HG02623 (cell line): ENCODE measurements at regions not wholly inside any gene's neighbourhood (a gene's known extent, or its start where the extent isn't known, plus 50 kb on each side); places are given as distances from the start of the nearest gene placed in this dataset.
"Not testable (repeated sequence)": the region's sequence is repeated elsewhere in the genome, so short reads cannot be mapped to it uniquely, and the experiment has no call there.

Experiments
- ATAC-seq: cut with Tn5 transposase; IDR thresholded peaks from one replicate; pipeline ENCODE4 v1.9.1; 2021; ENCODE audit warnings: moderate library complexity; ENCODE audit not compliant: unreplicated experiment

DNA sequence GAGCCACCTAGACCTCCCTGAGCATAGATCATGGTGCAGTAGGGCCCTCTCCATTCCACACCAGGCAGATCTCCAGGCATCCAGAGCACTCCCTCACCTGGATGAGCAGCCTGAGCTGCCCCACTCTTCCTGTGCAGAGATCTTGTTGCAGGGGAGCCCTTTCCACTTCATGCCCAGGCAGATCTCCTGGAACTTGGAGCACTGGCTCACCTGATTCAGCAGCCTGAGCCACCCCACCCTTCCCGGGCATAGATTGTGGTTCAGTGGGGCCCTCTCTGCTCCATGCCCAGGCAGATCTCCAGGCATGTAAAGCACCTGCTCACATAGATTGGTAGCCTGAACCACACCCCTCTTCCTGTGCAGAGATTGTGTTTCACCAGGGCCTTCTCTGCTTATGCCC lies 78.0 kb downstream of the SEC16B start:
- no peak for ATAC-seq

DNA sequence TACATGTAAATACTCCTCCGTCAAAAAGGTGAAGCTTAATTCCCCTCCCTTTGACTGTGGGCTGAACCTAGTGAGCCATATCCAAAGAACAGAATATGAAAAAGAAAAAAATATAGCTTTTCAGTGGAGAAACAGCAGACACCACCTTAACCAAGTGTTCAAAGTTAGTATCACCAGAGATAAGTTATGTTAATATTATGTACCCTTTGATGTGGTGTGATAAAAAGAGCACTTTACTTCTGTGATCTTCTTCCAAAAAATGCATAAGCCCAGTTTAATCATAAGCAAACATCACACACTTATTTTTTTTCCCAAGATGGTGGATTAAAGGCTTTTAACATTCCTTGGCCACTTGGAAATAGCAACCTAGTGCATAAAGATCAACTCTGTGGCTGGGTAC lies 79.4 kb downstream of the SEC16B start:
- no peak for ATAC-seq

DNA sequence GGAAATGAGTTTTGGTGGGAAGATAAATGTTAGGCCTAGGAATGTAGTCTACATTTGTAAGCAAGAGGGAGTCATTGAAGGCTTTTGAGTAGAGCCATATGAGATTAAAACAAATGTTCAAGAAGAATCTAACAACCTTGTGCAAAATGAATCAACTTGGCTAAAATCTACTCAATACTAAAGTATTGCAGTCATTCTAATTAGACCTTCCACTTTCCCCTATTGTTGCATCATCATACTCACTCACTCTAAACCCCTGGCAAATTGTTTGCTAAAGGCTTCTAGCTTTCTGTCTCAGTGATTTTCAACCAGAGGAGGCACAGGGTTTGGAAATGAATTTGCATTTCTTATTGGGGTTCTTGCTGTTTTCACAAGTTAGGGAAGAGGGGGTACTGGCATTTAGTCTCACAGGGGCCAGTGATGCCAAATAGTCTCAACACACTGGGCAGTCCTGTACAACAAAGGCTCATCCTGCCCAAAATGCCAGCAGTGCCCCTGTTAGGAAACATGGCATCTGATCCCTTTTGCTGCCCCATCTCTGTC lies 85.3 kb downstream of the SEC16B start:
- ATAC-seq: no peak

DNA sequence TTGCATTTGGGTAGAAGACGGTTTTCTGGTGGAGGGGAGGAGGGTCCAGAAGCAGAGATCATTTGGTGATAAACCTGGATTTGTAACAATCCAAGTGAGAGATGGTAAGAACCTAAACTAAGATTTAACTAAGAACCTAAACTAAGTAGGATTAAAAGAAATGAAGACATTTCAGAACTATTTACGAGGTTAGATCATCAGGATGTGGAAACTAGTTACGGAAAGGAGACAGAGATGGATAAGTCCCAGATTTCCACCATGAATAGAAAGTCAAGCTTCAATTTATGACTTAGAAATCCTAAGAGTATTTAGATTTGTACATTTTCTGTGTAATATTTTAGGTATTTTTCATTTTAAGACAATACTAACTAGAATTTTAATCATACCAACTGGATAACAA lies 86.3 kb downstream of the SEC16B start:
- ATAC-seq: no peak

DNA sequence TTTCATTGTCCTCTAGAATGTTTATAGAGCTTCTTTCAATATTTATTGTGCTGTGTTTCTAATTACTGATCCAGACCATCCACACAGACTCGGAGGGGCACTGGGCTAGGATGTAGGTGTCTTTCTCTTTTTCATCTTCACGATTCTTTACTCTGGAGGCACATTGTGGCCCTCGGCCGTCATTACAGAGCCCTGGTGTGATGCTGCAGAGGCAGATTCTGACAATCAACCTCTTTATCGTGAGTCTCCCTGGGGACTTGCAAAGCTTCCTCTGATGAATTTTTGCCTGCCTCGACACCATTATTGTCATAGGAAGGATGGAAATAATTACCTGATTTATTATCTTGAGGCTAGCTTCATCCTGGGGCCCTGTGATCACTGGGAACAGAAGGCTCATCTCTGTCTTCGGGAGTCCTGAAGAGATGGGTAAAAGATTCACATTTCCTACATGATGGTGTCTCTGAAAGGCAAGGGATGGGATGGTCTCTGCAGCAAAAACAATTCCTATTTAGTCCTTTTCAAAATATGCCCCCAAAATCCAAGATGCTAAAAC lies 89.4 kb downstream of the SEC16B start:
- ATAC-seq: no peak

DNA sequence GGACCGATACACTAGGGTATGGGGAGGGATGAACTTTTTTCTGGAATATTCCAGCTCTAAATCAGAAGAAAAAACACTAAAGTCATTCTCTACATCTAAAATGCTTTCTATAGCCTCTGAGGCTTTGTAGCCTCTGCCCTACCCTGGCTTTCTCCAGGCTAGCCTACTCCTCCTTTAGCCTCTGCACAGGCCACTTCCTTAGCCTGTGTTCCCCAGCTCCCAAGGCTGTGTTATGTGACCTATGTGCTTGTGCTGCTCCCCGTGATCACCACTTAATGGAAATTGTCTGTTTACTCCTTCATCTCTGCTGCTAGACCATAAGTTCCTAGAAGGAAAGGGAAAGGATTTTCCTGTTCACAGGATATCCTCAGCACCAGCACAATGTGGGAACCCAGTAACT lies 92.8 kb downstream of the SEC16B start:
- ATAC-seq: no peak

DNA sequence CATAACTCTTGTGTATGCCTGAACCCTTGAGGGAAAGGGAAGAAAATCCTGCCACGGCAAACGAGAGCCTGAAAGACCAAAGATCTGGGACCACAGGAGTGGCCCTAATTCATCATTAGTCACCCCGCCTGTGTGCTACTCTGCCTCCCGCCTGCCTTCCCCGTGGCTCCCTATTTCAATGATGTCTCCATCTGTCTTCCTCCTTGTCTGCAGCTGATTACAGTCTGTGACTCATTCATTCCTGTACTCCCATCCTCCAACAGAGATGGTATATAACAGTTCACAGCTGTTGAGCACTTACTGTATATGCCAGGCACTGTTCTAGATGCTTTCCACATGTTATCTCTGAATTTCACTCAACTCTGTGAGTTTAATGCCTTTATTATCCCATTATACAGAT lies 96.6 kb downstream of the SEC16B start:
- no peak for ATAC-seq

DNA sequence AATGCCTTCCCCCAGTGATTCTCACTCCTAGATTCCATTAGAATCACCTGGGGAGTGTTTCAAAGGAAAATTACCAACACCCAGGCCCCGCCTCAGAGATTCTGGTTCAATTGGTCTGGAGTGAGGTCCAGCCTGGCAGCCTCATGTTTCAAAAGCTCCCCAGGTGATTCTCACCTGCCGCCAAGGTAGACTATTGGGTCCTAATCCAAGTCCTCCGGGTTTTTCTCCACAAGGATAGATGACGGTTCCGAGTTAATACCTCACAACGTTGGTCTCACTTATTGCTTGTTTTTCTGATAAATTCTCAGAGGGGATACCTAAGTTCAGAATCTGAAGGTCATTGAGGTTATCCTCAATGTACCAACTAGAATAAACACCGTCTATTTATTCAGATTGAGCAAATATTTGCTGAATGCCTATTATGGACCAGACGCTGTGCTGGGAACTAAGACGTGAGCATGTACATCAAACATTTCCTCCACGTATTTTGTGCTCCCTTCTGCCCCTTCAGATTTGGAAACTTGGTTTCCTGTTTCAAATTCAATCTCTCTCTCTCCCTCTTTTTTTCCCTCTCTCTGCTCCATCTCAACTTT lies 97.5 kb downstream of the SEC16B start:
- ATAC-seq: no peak

DNA sequence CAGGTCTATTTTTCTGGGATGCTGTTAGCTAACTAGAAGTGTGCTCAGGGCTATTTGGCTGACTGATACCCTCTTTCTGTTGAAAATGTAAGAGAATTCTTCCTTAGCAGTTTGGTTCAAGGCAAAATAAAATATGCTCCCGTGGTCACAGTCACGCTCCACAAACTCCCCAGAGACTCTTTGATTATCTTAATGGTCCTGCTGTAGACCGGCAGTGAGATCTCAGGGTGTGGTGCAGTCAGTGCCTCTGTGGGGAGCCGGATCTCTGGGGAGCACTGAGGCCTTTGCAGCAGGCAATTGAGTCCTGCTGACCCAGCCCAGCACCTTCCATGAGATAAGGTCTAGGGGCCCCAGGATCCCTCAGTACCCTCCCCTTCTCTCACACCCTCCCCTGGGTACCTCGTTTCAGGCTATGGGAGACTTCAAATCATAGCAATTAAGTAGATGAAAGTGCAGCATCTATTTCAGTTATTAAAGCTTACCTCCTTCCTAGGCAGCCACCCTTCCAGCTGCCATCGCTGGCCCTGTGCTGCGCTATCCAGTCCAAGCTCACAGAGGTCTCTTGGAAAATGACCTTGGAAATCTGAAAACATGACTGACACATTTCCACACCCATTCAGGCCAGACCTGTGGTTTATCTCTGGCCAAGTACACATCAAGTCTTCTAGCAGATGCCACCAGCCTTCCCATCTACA lies 98.1 kb downstream of the SEC16B start:
- ATAC-seq: no peak

DNA sequence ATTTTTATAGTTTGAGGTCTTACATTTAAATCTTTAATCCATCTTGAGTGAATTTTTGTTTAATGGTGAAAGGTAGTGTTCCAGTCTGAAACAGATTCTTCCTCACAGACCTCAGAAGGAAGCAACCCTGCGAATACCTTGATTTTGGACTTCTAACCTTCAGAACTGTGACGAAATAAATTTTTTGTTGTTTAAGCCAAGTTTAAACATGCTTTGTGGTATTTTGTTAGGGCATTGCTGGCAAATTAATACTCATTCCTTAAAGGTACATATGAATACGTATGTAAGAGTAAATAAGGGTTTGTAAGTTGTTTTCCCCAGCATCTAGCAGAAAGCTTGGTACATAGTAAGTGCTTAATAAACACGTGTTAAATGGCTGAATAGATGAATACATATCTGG lies 100.3 kb downstream of the SEC16B start:
- ATAC-seq: no peak

DNA sequence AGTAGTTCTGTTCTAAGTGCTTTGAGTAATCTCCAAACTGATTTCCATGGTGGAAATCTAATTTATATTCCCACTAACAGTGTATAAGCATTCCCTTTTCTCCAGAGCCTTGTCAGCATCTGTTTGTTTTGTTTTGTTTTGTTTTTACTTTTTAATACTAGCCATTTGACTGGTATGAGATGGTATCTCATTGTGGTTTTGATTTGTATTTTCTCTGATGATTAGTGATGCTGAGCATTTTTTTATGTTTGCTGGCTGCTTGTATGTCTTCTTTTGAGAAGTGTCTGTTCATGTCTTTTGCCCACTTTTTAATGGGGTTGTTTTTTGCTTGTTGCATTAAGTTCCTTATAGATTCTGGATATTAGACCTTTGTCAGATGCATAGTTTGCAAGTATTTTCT lies 100.8 kb downstream of the SEC16B start:
- not testable (repeated sequence) for ATAC-seq

DNA sequence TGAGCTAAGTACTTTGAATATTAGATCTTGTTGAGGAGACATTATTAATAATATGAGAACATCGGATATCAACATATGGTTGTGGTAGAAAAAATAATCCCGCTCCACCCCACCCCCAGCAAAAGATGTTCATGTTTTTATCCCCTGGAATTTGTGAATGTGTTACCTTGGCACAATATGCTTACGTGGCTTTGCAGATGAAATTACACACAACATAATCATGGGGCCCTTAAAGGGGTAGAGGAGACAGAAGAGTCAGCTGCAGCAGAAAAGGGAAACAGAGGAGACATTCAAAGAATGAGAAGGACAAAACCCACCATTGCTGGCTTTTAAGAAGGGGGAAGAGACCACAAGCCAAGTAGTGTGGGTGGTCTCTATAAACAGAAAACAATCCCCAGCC lies 104.1 kb downstream of the SEC16B start:
- ATAC-seq: no peak

DNA sequence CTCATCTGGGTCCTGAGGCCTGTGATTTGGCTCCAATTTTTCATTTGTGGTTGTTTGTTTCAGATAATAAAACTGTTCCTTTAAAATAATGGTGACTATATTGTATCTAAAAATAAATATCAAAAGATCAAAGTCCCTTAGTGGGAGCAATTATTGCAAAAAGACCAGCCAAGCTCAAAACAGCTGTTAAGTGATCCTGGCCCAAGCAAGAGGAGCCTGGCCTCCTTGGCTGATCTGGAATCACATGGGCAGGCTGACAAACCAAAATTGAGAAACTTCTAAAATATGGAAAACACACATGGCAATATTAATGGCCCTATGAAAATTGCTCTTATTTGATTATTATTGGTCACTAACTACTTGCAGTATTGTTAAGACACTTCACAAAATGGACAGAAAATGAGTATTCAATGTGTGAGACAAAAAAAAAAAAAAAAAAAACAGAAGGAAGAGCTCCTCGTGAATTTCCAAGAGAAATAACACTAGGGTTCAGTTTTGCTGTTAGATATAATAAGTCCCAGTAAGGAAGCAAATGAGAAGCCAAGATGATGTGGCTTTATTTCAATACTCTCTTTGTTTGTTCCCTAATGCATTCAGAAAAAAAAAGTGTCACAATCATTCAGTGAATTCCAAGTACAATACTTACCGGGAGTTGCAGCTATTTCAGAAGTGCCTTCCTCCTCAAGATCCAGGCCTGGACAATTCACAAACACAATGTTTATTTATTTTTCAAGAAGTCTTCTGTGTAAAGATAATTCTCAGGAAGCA lies 105.1 kb downstream of the SEC16B start:
- ATAC-seq: no peak

DNA sequence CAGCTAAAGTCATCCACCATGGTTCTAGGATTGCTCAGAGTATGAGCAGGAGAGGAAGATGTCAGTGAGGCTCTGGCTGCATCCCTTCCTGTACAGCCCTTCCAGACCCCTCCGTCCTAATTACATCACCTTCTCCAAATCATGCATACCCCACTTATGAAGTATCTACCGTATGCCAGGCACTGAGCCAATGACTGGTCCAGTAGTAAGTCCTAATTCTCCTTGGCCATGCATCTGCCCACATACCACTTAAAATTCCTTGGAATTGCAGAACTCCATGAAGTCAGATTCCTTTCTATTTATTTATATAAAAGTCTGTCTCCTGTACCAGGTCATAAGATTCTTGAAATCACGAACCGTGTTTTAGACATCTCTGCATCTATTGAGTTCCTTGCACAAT lies 106.1 kb downstream of the SEC16B start:
- ATAC-seq: no peak

DNA sequence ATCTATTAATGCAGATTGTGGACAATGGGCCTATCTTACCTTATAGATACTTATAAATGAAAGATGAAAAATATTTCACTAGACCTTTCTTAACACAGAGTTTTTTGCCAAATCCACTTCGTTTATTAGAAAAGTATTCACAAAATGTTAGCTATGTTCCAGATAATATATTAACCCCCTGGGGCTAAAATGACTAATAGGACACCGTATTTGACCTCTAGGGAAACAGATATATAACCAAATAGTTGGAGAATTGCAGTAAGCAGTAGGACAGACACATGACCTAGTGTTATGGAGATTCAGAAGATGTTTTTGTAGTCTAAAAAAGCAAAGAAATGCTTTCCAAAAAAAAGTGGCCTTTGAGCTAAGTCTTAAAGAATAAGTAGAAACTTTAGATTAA lies 106.9 kb downstream of the SEC16B start:
- no peak for ATAC-seq

DNA sequence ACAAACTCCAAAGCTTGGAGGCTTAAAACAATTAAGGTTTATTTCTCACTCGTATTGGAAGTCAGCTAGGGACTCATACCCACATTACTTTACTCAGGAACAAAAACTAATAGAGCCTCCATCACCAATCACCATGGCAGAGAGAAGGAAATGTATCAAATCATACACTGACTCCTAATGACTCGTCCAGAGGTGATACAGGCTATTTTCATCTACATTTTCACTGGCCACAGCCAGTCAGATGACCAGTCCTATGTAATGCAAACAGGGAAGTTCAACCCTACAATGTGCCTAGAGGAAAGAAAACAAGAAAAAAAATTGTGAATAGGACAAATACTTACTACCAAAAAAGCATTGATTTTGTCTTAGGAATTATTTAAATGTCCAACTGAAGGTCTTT lies 110.3 kb downstream of the SEC16B start:
- ATAC-seq: no peak

DNA sequence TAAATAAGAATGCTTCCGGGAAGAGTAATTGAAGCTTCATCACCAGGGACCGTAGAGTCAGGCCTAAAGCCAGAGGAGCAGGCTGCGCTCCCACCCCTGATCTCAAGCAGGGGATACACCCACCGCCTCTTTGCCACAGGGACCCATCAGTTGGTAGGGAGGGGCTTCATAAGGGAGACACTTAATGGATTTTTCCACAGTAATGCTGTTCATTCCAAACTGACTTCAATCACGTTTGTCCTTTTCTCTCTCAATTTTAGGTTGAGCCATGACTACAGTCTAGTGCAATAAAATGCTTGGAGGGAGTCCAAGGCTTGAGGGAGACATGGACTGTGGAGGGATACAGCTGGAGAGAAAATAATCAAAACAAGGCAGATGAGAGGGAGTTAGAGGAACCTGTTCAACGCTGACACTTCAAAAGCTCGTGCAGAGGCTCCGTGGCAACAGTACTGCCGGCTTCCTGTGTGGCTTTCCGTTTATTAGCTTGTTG lies 111.5 kb downstream of the SEC16B start:
- ATAC-seq: no peak

DNA sequence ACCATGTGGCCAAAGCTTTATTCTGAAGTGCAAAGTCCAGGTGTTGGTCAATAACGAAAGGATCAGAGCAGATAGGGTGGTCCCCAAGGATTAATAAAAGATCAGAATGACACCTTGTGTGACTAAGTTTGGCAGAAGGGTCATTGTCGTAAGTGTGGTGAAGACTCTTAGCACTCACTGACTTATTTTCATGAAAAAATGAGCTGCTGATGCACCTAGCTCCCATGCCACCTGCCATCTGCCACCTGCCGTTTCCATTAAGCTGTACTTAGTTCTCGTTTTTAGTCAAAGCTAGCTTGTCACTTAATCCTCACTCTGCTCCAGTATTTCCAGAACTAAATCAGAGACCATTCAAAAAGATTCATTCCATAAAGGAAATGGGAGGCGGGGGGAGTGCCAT lies 112.6 kb downstream of the SEC16B start:
- ATAC-seq: no peak

DNA sequence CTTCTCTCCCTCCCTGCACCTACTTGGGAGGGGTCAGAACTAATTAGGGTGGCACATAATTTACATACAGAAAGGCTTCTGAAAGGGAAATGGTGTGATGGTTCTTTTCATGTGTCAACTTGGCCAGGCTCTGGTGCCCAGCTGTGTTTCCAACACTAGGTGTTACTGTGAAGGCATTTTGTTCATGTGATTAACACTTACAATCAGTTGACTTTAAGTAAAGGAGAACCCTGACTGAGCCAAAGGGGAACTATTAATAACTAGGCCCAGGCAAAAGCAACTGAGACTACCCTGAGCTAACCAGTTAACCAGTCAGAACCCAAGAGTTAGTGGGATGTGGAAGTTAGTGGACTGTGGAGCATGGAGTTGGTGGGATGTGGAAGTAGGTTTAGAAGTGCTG lies 114.9 kb downstream of the SEC16B start:
- no peak for ATAC-seq

DNA sequence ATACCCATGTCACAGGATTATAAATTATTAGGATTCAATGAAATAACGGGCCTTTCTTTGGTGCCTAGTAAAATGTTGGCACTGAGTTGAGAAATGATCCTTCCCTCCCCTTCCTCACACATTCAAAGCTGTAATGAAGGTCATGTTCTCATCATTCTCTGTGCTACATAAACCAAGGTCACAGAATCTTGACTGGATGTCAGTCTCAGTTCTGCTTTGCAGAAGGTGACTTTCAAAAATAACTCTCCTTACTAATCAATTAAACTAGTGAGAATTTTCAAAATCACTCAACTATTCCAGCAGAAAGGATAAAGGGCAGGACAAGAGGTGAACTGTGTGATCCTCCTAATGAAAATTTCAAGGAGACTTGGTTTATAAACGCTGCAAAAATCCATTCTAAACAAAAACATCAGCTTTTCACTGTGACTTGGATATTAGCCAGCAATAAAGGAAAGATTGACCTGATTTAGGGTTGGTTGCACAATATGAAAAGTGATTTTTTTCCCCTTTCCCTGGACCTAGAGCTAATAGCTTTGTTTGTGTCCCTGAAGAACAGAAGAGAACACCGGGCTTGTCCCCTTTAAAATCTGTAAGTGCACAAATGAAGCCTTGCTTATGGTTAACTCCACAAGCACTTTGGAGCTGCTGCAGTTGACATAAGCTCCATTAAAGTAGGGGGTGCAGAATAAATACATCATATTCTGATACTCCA lies 120.1 kb downstream of the SEC16B start:
- ATAC-seq: no peak

DNA sequence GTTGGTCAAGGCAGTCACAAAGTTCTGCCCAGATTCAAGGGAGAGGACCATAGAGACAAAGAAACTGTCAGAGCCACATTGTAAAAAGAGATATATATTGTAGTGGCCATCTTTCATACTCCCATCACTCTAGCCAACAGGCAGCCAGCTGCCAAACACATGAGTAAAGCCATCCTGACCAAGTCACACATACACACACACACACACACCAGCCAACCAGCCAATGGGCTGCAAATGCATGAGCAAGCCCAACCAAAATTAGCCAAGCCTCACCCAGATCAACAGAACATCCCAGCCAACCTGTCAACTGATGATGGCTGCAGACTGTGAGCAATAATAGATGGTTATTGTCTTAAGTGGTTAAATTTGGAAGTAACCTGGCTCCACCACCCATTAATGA lies 120.7 kb downstream of the SEC16B start:
- no peak for ATAC-seq
